OCI-LY1 (cell line): ENCODE measurements at regions not wholly inside any gene's neighbourhood (a gene's known extent, or its start where the extent isn't known, plus 50 kb on each side); places are given as distances from the start of the nearest gene placed in this dataset.

ENCODE experiments used
- EZH2 ChIP-seq: fragments of 200-600 bp; sonication (generic), shearing (Covaris generic); IDR thresholded peaks from 2 replicates; pipeline ENCODE4 v1.8.0; 2017; ENCODE audit warnings: borderline replicate concordance, mixed run types, mild to moderate bottlenecking, antibody characterized with exemption, low read length, moderate library complexity, mixed read lengths
- TF ChIP-seq, protein P1 (sequence below): fragments of 200-600 bp; sonication (generic), shearing (Covaris generic); IDR thresholded peaks from 2 replicates; pipeline ENCODE4 v1.5.1; 2017; ENCODE audit warnings: mild to moderate bottlenecking, antibody characterized with exemption, low read length, moderate library complexity, mixed read lengths

GRCh38 chr3:28122227-28122626 is 119.2 kb upstream of the CMC1 start:
- TF ChIP-seq, protein P1, sequence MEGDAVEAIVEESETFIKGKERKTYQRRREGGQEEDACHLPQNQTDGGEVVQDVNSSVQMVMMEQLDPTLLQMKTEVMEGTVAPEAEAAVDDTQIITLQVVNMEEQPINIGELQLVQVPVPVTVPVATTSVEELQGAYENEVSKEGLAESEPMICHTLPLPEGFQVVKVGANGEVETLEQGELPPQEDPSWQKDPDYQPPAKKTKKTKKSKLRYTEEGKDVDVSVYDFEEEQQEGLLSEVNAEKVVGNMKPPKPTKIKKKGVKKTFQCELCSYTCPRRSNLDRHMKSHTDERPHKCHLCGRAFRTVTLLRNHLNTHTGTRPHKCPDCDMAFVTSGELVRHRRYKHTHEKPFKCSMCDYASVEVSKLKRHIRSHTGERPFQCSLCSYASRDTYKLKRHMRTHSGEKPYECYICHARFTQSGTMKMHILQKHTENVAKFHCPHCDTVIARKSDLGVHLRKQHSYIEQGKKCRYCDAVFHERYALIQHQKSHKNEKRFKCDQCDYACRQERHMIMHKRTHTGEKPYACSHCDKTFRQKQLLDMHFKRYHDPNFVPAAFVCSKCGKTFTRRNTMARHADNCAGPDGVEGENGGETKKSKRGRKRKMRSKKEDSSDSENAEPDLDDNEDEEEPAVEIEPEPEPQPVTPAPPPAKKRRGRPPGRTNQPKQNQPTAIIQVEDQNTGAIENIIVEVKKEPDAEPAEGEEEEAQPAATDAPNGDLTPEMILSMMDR = no peak
- TF ChIP-seq EZH2 = no peak
